SH-SY5Y (cell line): ENCODE measurements at regions not wholly inside any gene's neighbourhood (a gene's known extent, or its start where the extent isn't known, plus 50 kb on each side); places are given as distances from the start of the nearest gene placed in this dataset.

Experiments
- GATA2 ChIP-seq: IDR thresholded peaks from 2 replicates; pipeline ENCODE4 v1.6.1; 2011; ENCODE audit warnings: mild to moderate bottlenecking, low read depth, low read length
- GATA3 ChIP-seq: IDR thresholded peaks from 2 replicates; pipeline ENCODE4 v1.6.1; 2011; ENCODE audit warnings: low read depth, mild to moderate bottlenecking, low read length, moderate library complexity

- TF ChIP-seq GATA3 (peak; percentile 51; the same call in 1 of the 2 replicates), GATA2 (peak; percentile 56)
These were observed 118.7 kb upstream of the TAF11L2 start for GRCh38 chr5:17379100-17379951.
